Mesothelial cell of epicardium (in vitro differentiated cells): ENCODE measurements at regions not wholly inside any gene's neighbourhood (a gene's known extent, or its start where the extent isn't known, plus 50 kb on each side); places are given as distances from the start of the nearest gene placed in this dataset.
A peak's percentile ranks its signal among the peaks of the same experiment; 100 is the strongest.

Experiments used
- DNase-seq, 2 experiments: peaks; one replicate each; pipeline ENCODE4 v3.0.0; 2021; ENCODE audit warnings: low spot score in 2 of 2; ENCODE audit not compliant: unreplicated experiment in 2 of 2
- H3K27ac Mint-ChIP-seq: 2 replicates; pipeline ENCODE4 v1.8.0; 2021; ENCODE audit warnings: mixed read lengths
- H3K27me3 Mint-ChIP-seq: 2 replicates; pipeline ENCODE4 v1.8.0; 2021; ENCODE audit warnings: low read depth, mixed read lengths
- H3K36me3 Mint-ChIP-seq: 2 replicates; pipeline ENCODE4 v1.8.0; 2021; ENCODE audit warnings: mixed read lengths
- H3K4me1 Mint-ChIP-seq: 2 replicates; pipeline ENCODE4 v1.8.0; 2021; ENCODE audit warnings: mixed read lengths
- H3K4me3 Mint-ChIP-seq: 2 replicates; pipeline ENCODE4 v1.8.0; 2021; ENCODE audit warnings: mild to moderate bottlenecking, moderate library complexity, mixed read lengths
- H3K9me3 Mint-ChIP-seq: 2 replicates; pipeline ENCODE4 v1.8.0; 2021; ENCODE audit warnings: mixed read lengths
- CTCF ChIP-seq: fragments of 200-600 bp; sonication (generic); IDR thresholded peaks from one replicate; pipeline ENCODE4 v1.5.0; 2021; ENCODE audit warnings: antibody characterized with exemption; ENCODE audit not compliant: unreplicated experiment

DNA sequence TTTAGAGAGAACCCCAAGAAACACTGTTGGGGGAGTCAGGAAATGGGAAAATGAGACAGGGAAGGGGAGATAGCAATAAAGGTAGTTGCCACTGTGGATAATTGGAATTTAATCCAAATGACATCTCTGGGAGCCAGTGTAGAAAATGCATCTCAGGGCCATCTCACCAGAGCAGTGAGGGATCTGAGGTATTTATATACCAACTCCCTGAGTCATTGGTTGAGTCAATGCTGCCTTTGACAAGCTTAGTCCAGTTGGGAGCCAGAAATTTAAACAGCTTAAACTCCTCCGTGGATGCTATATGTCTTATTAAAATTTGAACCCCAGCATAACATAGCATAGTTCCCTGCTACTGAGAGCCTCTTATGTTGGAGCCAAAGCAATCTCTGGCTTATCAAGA is 140.3 kb downstream of the SLC30A10 start:
- H3K36me3 Mint-ChIP-seq = no peaks in the 10 kb centered on the region
- no peak overlapping the region for H3K4me3 Mint-ChIP-seq
- peaks cover 35% of the 10 kb centered on the region for H3K4me1 Mint-ChIP-seq
- no peak for TF ChIP-seq CTCF
- no peaks in the 10 kb centered on the region for H3K27me3 Mint-ChIP-seq
- no peak overlapping the region for H3K27ac Mint-ChIP-seq
- DNase-seq = no peak
- peaks cover 6% of the 10 kb centered on the region for H3K9me3 Mint-ChIP-seq

DNA sequence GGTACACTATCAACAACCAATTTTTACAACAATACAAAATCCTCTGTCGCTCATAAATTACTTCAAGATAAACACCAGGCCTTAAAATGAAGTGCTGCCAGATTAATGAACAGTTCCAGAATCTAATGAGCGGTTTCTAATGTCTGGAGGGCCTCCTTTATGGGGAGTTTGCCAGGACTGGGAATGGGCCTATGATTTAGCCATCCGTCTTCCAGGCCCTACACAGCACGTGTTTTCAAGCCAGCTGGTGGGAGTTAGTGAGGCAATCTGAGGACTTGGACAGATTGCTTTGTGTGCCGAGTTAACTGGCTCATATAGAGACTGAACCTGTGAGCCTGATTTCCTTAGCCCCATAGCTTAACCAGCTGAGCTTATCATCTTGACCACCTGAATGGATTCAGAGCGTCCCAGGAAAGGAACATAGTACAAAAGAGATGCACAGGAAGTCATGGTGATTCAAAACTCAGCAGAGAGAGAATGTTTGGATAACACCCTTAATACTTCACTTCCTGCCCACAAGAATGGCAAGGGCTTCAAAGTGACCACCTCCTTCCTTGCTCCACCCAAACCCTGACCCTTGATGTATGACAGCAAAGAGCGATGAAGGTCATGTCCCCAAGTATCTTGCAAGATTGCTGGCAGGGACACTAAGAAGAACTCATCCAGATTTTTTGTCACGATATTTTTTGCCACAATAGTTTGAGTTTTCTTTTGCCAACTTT is 143.5 kb downstream of the SLC30A10 start:
- no peak for TF ChIP-seq CTCF
- Mint-ChIP-seq H3K9me3 (peaks cover 6% of the 10 kb centered on the region), H3K27ac (peak overlapping the region; percentile 0), H3K27me3 (no peaks in the 10 kb centered on the region), H3K4me1 (peaks cover 17% of the 10 kb centered on the region), H3K4me3 (no peak overlapping the region), H3K36me3 (no peaks in the 10 kb centered on the region)
- DNase-seq = no peak

DNA sequence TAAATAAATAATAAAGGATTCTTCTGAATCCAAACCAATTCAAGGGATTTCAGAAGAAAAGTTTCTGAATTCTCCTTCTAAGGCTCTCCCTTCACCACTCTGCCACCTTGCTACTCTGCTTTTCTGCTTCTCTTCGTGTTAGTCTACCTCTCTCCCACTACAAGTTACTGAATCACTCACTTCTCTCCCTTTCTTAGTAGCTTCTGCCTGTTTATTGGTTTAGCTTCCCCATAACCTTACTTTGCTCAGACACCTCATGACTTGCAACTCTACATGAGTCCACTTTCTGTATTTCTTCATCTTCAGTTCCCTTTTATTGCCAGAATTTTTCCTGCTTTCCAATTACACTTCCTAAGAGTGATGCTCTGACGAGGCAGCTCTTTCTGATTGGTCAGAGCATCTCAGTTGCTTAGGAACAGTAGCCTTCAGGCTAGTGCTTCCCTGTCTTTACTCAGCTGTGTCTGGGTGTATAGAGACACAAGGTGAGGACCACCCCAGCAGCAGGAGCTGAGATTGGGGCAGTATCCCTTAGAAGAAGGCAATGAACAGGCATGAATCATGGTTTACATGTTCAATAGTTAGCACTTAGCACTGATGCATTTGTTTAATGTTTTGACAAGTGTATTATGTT is 144.6 kb downstream of the SLC30A10 start:
- no peak for DNase-seq
- peaks cover 17% of the 10 kb centered on the region for H3K4me1 Mint-ChIP-seq
- H3K4me3 Mint-ChIP-seq = no peak overlapping the region
- no peaks in the 10 kb centered on the region for H3K36me3 Mint-ChIP-seq
- TF ChIP-seq CTCF = no peak
- H3K27ac Mint-ChIP-seq = no peak overlapping the region
- peaks cover under 1% of the 10 kb centered on the region for H3K9me3 Mint-ChIP-seq
- H3K27me3 Mint-ChIP-seq = no peaks in the 10 kb centered on the region

DNA sequence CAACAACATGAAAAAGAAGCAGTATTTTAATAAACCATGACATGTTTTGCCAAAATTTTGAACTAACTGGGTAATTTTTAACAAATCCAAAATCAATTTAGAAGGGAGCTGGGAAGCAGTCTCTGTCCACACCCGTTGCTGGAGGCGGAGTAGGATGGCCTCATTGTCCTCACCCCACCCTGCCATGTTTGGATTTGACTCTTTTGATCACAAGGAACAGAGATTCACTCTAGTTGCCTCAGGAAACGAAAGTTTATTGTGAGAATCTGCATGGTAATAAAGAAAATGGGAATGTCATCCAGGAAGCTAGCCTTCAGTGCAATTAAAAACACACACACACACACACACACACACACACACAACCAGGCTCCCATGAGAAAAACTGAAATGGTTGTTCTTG is 145.4 kb downstream of the SLC30A10 start:
- Mint-ChIP-seq H3K4me1 (peaks cover 19% of the 10 kb centered on the region), H3K27ac (no peak overlapping the region), H3K9me3 (no peaks in the 10 kb centered on the region), H3K27me3 (no peaks in the 10 kb centered on the region), H3K36me3 (no peaks in the 10 kb centered on the region), H3K4me3 (no peak overlapping the region)
- TF ChIP-seq CTCF = no peak
- DNase-seq = no peak

DNA sequence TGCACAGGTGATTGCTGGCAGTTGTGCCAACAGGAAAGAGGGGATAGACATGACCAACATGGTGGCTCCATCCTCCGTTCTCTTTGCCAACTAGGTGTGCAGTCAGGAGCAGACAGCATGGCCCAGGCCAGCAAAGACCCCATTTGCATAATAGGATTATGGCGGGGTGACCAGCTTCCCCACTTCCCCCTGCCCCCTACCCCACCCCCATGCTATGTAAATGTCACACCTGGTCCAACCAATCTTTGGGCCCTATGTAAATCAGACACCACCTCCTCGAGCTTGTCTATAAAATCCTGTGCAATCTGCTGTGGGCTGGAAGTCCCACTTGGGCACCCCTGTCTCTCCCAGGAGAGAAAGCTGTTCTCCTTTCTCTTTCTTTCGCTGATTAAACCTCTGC is 146.0 kb downstream of the SLC30A10 start:
- no peaks in the 10 kb centered on the region for H3K36me3 Mint-ChIP-seq
- no peak for TF ChIP-seq CTCF
- H3K9me3 Mint-ChIP-seq = no peaks in the 10 kb centered on the region
- no peak overlapping the region for H3K27ac Mint-ChIP-seq
- DNase-seq = no peak
- no peaks in the 10 kb centered on the region for H3K27me3 Mint-ChIP-seq
- peaks cover 19% of the 10 kb centered on the region for H3K4me1 Mint-ChIP-seq
- H3K4me3 Mint-ChIP-seq = no peak overlapping the region
